ENCODE measurements at regions not wholly inside any gene's neighbourhood (a gene's known extent, or its start where the extent isn't known, plus 50 kb on each side); places are given as distances from the start of the nearest gene placed in this dataset.

GRCh38 chr2:33704406-33704855 is 105.3 kb upstream of the FAM98A start:
- TF ChIP-seq CTCF (IDR thresholded peaks at IDR 0.05; ENCODE audit: low read depth, low read length) (no peak), POLR2A (IDR thresholded peaks at IDR 0.05; ENCODE audit: extremely low read depth, insufficient read length) (no peak), MYC (IDR thresholded peaks at IDR 0.05; ENCODE audit: low read depth, low read length) (no peak), MAX (IDR thresholded peaks at IDR 0.05; ENCODE audit: low read depth, low read length) (no peak)
